ENCODE measurements at regions not wholly inside any gene's neighbourhood (a gene's known extent, or its start where the extent isn't known, plus 50 kb on each side); places are given as distances from the start of the nearest gene placed in this dataset.

- Histone ChIP-seq H3K9me3 (ENCODE audit: insufficient read depth in 2 of 2, low read depth in 1 of 2, low read length in 1 of 2) (no peaks in the 10 kb centered on the region), H3K36me3 (ENCODE audit: control insufficient read depth in 2 of 4, insufficient read depth in 4 of 4, low read length in 3 of 4) (no peaks in the 10 kb centered on the region), H4K5ac (ENCODE audit: insufficient read length, low read depth, low read length) (no peak overlapping the region), H3K4ac (replicated peaks; ENCODE audit: insufficient read length, low read depth, low read length) (no peak overlapping the region), H3K9ac (replicated peaks in 1 of 4; ENCODE audit: extremely low read depth in 1 of 4, low read depth in 3 of 4, low read length in 3 of 4) (no peak overlapping the region), H2BK120ac (replicated peaks; ENCODE audit: low read depth, low read length) (no peak overlapping the region), H3K27ac (ENCODE audit: low read depth, low read length) (no peak overlapping the region), H2AK5ac (ENCODE audit: low read depth, low read length) (no peak overlapping the region), H2AFZ (ENCODE audit: low read length) (no peak overlapping the region), H3K4me2 (ENCODE audit: insufficient read depth in 1 of 2, low read depth in 2 of 2, low read length in 2 of 2) (no peak overlapping the region), H3K23me2 (ENCODE audit: low read depth, low read length) (no peaks in the 10 kb centered on the region), H4K91ac (replicated peaks; ENCODE audit: insufficient read length, low read length) (no peak overlapping the region), H3K27me3 (replicated peaks in 1 of 4; ENCODE audit: control insufficient read depth in 3 of 4, extremely low read depth in 1 of 4, insufficient read depth in 3 of 4, low read length in 3 of 4) (no peaks in the 10 kb centered on the region), H3K23ac (ENCODE audit: insufficient read length) (no peak overlapping the region), H2BK5ac (ENCODE audit: low read depth, low read length) (no peak overlapping the region), H2BK20ac (ENCODE audit: low read length) (no peak overlapping the region), H3K4me3 (ENCODE audit: extremely low read depth in 1 of 4, insufficient read depth in 2 of 4, low read depth in 3 of 4, low read length in 4 of 4) (no peak overlapping the region), H3K79me2 (ENCODE audit: control insufficient read depth in 1 of 2, insufficient read depth in 2 of 2, low read length in 2 of 2) (no peaks in the 10 kb centered on the region), H3K79me1 (ENCODE audit: low read depth, low read length) (no peaks in the 10 kb centered on the region), H3K56ac (replicated peaks; ENCODE audit: insufficient read length, low read depth, low read length) (no peak overlapping the region), H4K20me1 (replicated peaks in 1 of 2; ENCODE audit: control insufficient read depth in 1 of 2, insufficient read depth in 2 of 2, low read length in 2 of 2) (no peaks in the 10 kb centered on the region), H4K8ac (ENCODE audit: extremely low read depth, insufficient read depth, low read length) (no peak overlapping the region), H3K18ac (ENCODE audit: extremely low read depth, low read length) (no peak overlapping the region), H3K4me1 (replicated peaks in 1 of 4; ENCODE audit: control insufficient read depth in 3 of 4, insufficient read depth in 4 of 4, low read length in 3 of 4) (no peaks in the 10 kb centered on the region), H3K14ac (ENCODE audit: insufficient read length) (no peak overlapping the region), H2BK12ac (ENCODE audit: low read depth, low read length) (no peak overlapping the region), H2BK15ac (ENCODE audit: low read length) (no peak overlapping the region)
- CTCF ChIA-PET (ENCODE audit: partially characterized antibody) = interaction anchor here (2.5 to 2.8 kb wide), 2 partner anchors 12 to 1102 kb away, joined by 8 to 13 read pairs; no protein-coding TSS in a partner anchor
- POLR2A ChIA-PET (ENCODE audit: partially characterized antibody) = no interaction called here
- no peak for FAIRE-seq
- no peak for DNase-seq (ENCODE audit: low read depth in 1 of 2, low spot score in 2 of 2)
- TF ChIP-seq EZH2 (IDR thresholded peaks at IDR 0.05; ENCODE audit: low read depth, low read length, severe bottlenecking) (no peak), CBX8 (IDR thresholded peaks at IDR 0.05; ENCODE audit: borderline replicate concordance, low read depth, low read length) (no peak), CEBPB (IDR thresholded peaks at IDR 0.05; ENCODE audit: low read depth, low read length) (no peak), SIN3A (conservative IDR thresholded peaks at IDR 0.05 in 1 of 2, IDR thresholded peaks at IDR 0.05 in 1 of 2; ENCODE audit: low read depth in 1 of 2, low read length in 2 of 2) (no peak), CTBP2 (IDR thresholded peaks at IDR 0.05; ENCODE audit: borderline replicate concordance, insufficient read depth, insufficient read length, low read length) (no peak)
- TF ChIP-seq, protein P1, sequence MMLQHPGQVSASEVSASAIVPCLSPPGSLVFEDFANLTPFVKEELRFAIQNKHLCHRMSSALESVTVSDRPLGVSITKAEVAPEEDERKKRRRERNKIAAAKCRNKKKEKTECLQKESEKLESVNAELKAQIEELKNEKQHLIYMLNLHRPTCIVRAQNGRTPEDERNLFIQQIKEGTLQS (IDR thresholded peaks at IDR 0.05; ENCODE audit: insufficient read depth, low read depth, low read length) = no peak
Observed at GRCh38 chr15:94131875-94132274, 99.5 kb upstream of the MCTP2 start.

All from H1 (cell line).